ENCODE measurements at regions not wholly inside any gene's neighbourhood (a gene's known extent, or its start where the extent isn't known, plus 50 kb on each side); places are given as distances from the start of the nearest gene placed in this dataset.

GRCh38 chr15:69910514-69910913 is 187.2 kb downstream of the TLE3 start:
- Histone ChIP-seq H3K4me3 (ENCODE audit: low read depth in 1 of 2, low read length in 2 of 2) (no peak overlapping the region), H3K27ac (ENCODE audit: low read length) (no peak overlapping the region), H3K4me2 (ENCODE audit: insufficient read depth, low read length) (no peak overlapping the region), H3K79me2 (ENCODE audit: insufficient read depth, low read length) (no peaks in the 10 kb centered on the region), H2AFZ (ENCODE audit: low read depth, low read length) (no peak overlapping the region), H3K4me1 (ENCODE audit: insufficient read depth, low read length) (no peaks in the 10 kb centered on the region), H3K27me3 (ENCODE audit: insufficient read depth, low read length, poor library complexity) (no peaks in the 10 kb centered on the region), H3K9ac (ENCODE audit: low read depth, low read length) (no peak overlapping the region), H3K36me3 (ENCODE audit: insufficient read depth, low read length) (no peaks in the 10 kb centered on the region), H4K20me1 (ENCODE audit: insufficient read depth, low read length) (no peaks in the 10 kb centered on the region), H3K9me3 (ENCODE audit: insufficient read depth, low read length, severe bottlenecking) (no peaks in the 10 kb centered on the region)
- ATAC-seq (ENCODE audit: insufficient read depth, low read depth) (no peak), DNase-seq (no peak)
- TF ChIP-seq CTCF (IDR thresholded peaks at IDR 0.05; ENCODE audit: borderline replicate concordance, extremely low read depth, low read length, poor library complexity, severe bottlenecking) = no peak
- TF ChIP-seq EZH2 (IDR thresholded peaks at IDR 0.05; ENCODE audit: borderline replicate concordance, low read depth, low read length, severe bottlenecking) = no peak

- H4K20me1 ChIP-seq (ENCODE audit: insufficient read depth, low read length) = no peaks in the 10 kb centered on the region
- H3K4me2 ChIP-seq (ENCODE audit: insufficient read depth, low read length) = no peak overlapping the region
- no peaks in the 10 kb centered on the region for H3K9me3 ChIP-seq (ENCODE audit: insufficient read depth, low read length, severe bottlenecking)
- no peaks in the 10 kb centered on the region for H3K36me3 ChIP-seq (ENCODE audit: insufficient read depth, low read length)
- no peaks in the 10 kb centered on the region for H3K4me1 ChIP-seq (ENCODE audit: insufficient read depth, low read length)
- TF ChIP-seq CTCF (IDR thresholded peaks at IDR 0.05; ENCODE audit: borderline replicate concordance, extremely low read depth, low read length, poor library complexity, severe bottlenecking) = no peak
- no peak for TF ChIP-seq EZH2 (IDR thresholded peaks at IDR 0.05; ENCODE audit: borderline replicate concordance, low read depth, low read length, severe bottlenecking)
- H3K4me3 ChIP-seq (ENCODE audit: low read depth in 1 of 2, low read length in 2 of 2) = no peak overlapping the region
- H3K27me3 ChIP-seq (ENCODE audit: insufficient read depth, low read length, poor library complexity) = no peaks in the 10 kb centered on the region
- H3K9ac ChIP-seq (ENCODE audit: low read depth, low read length) = no peak overlapping the region
- no peak for ATAC-seq (ENCODE audit: insufficient read depth, low read depth)
- H2AFZ ChIP-seq (ENCODE audit: low read depth, low read length) = no peak overlapping the region
- H3K27ac ChIP-seq (ENCODE audit: low read length) = no peak overlapping the region
- no peak for DNase-seq
- H3K79me2 ChIP-seq (ENCODE audit: insufficient read depth, low read length) = no peaks in the 10 kb centered on the region
These were observed 185.6 kb downstream of the TLE3 start for GRCh38 chr15:69912116-69912515.

GRCh38 chr15:69914040-69914439 is 183.7 kb downstream of the TLE3 start:
- no peak overlapping the region for H2AFZ ChIP-seq (ENCODE audit: low read depth, low read length)
- H3K4me3 ChIP-seq (ENCODE audit: low read depth in 1 of 2, low read length in 2 of 2) = no peak overlapping the region
- no peak for TF ChIP-seq CTCF (IDR thresholded peaks at IDR 0.05; ENCODE audit: borderline replicate concordance, extremely low read depth, low read length, poor library complexity, severe bottlenecking)
- TF ChIP-seq EZH2 (IDR thresholded peaks at IDR 0.05; ENCODE audit: borderline replicate concordance, low read depth, low read length, severe bottlenecking) = no peak
- H3K9ac ChIP-seq (ENCODE audit: low read depth, low read length) = no peak overlapping the region
- no peak overlapping the region for H3K27ac ChIP-seq (ENCODE audit: low read length)
- H3K9me3 ChIP-seq (ENCODE audit: insufficient read depth, low read length, severe bottlenecking) = no peaks in the 10 kb centered on the region
- no peak overlapping the region for H3K4me2 ChIP-seq (ENCODE audit: insufficient read depth, low read length)
- no peaks in the 10 kb centered on the region for H3K4me1 ChIP-seq (ENCODE audit: insufficient read depth, low read length)
- no peaks in the 10 kb centered on the region for H3K36me3 ChIP-seq (ENCODE audit: insufficient read depth, low read length)
- no peaks in the 10 kb centered on the region for H3K27me3 ChIP-seq (ENCODE audit: insufficient read depth, low read length, poor library complexity)
- ATAC-seq (ENCODE audit: insufficient read depth, low read depth) (no peak), DNase-seq (no peak)
- H4K20me1 ChIP-seq (ENCODE audit: insufficient read depth, low read length) = no peaks in the 10 kb centered on the region
- no peaks in the 10 kb centered on the region for H3K79me2 ChIP-seq (ENCODE audit: insufficient read depth, low read length)

GRCh38 chr15:69914960-69915359 is 182.8 kb downstream of the TLE3 start:
- Histone ChIP-seq H3K4me3 (ENCODE audit: low read depth in 1 of 2, low read length in 2 of 2) (no peak overlapping the region), H3K79me2 (ENCODE audit: insufficient read depth, low read length) (no peaks in the 10 kb centered on the region), H3K4me1 (ENCODE audit: insufficient read depth, low read length) (no peaks in the 10 kb centered on the region), H4K20me1 (ENCODE audit: insufficient read depth, low read length) (no peaks in the 10 kb centered on the region), H3K27me3 (ENCODE audit: insufficient read depth, low read length, poor library complexity) (no peaks in the 10 kb centered on the region), H3K4me2 (ENCODE audit: insufficient read depth, low read length) (no peak overlapping the region), H3K9me3 (ENCODE audit: insufficient read depth, low read length, severe bottlenecking) (no peaks in the 10 kb centered on the region), H3K36me3 (ENCODE audit: insufficient read depth, low read length) (no peaks in the 10 kb centered on the region), H2AFZ (ENCODE audit: low read depth, low read length) (no peak overlapping the region), H3K27ac (ENCODE audit: low read length) (no peak overlapping the region), H3K9ac (ENCODE audit: low read depth, low read length) (no peak overlapping the region)
- no peak for ATAC-seq (ENCODE audit: insufficient read depth, low read depth)
- no peak for DNase-seq
- TF ChIP-seq EZH2 (IDR thresholded peaks at IDR 0.05; ENCODE audit: borderline replicate concordance, low read depth, low read length, severe bottlenecking) (no peak), CTCF (IDR thresholded peaks at IDR 0.05; ENCODE audit: borderline replicate concordance, extremely low read depth, low read length, poor library complexity, severe bottlenecking) (no peak)
